SHP77 (cell line): ENCODE measurements at regions not wholly inside any gene's neighbourhood (a gene's known extent, or its start where the extent isn't known, plus 50 kb on each side); places are given as distances from the start of the nearest gene placed in this dataset.

Experiments
- DNase-seq, 2 experiments: peaks; one replicate each; lab custom pipeline; 2025; lab: John Stamatoyannopoulos, UW

GRCh38 chr5:120007598-120007997, 378.2 kb downstream of the FAM170A start:
- DNase-seq = peak in 1 of 2 experiments; percentile 14

GRCh38 chr5:120012431-120012830, 383.1 kb downstream of the FAM170A start:
- DNase-seq = no peak

GRCh38 chr5:120014535-120014934, 385.2 kb downstream of the FAM170A start:
- no peak for DNase-seq

- DNase-seq = no peak
Measured at GRCh38 chr5:120016717-120017382, 387.5 kb downstream of the FAM170A start.

GRCh38 chr5:120017513-120017912, 388.2 kb downstream of the FAM170A start:
- no peak for DNase-seq

- DNase-seq = no peak
Measured at GRCh38 chr5:120035181-120035580, 405.8 kb downstream of the FAM170A start.

- DNase-seq = no peak
Measured at GRCh38 chr5:120035815-120036577, 406.6 kb downstream of the FAM170A start.

GRCh38 chr5:120037451-120037850, 408.1 kb downstream of the FAM170A start:
- DNase-seq = no peak

GRCh38 chr5:120039111-120039510, 409.8 kb downstream of the FAM170A start:
- DNase-seq = no peak

- no peak for DNase-seq
Measured at GRCh38 chr5:120043431-120043830, 414.1 kb downstream of the FAM170A start.

GRCh38 chr5:120052916-120053828, 410.9 kb upstream of the PRR16 start:
- DNase-seq = no peak

GRCh38 chr5:120053841-120054240, 410.3 kb upstream of the PRR16 start:
- DNase-seq = no peak

GRCh38 chr5:120055858-120056257, 408.2 kb upstream of the PRR16 start:
- peak in 1 of 2 experiments; percentile 1 for DNase-seq

- DNase-seq = no peak
Measured at GRCh38 chr5:120062515-120062917, 401.6 kb upstream of the PRR16 start.

GRCh38 chr5:120072068-120072761, 391.9 kb upstream of the PRR16 start:
- DNase-seq = no peak

GRCh38 chr5:120073722-120074121, 390.4 kb upstream of the PRR16 start:
- DNase-seq = peak; percentile 45 to 53

GRCh38 chr5:120080781-120081180, 383.3 kb upstream of the PRR16 start:
- DNase-seq = no peak

GRCh38 chr5:120082316-120083068, 381.6 kb upstream of the PRR16 start:
- DNase-seq = no peak

GRCh38 chr5:120083851-120084542, 380.1 kb upstream of the PRR16 start:
- peak; percentile 42 to 72 for DNase-seq

- DNase-seq = no peak
Measured at GRCh38 chr5:120084543-120084870, 379.6 kb upstream of the PRR16 start.

GRCh38 chr5:120086081-120086480, 378.0 kb upstream of the PRR16 start:
- DNase-seq = no peak
